H9 (cell line): ENCODE measurements at regions not wholly inside any gene's neighbourhood (a gene's known extent, or its start where the extent isn't known, plus 50 kb on each side); places are given as distances from the start of the nearest gene placed in this dataset.

Source experiments
- DNase-seq: peaks from one replicate; pipeline ENCODE4 v3.0.0-alpha.2; 2017
- H2AFZ ChIP-seq: one replicate; pipeline ENCODE4 v1.6.1; 2013; ENCODE audit warnings: mild to moderate bottlenecking, low read length, control low read depth, moderate library complexity
- H2AK5ac ChIP-seq: 2 replicates; pipeline ENCODE4 v1.6.1; 2013; ENCODE audit warnings: low read length, control low read depth, mixed read lengths; ENCODE audit not compliant: insufficient read length
- H2BK120ac ChIP-seq: one replicate; pipeline ENCODE4 v1.6.1; 2013; ENCODE audit warnings: low read depth, mild to moderate bottlenecking, low read length, control low read depth, inconsistent platforms; ENCODE audit not compliant: poor library complexity, severe bottlenecking
- H2BK12ac ChIP-seq: 2 replicates; pipeline ENCODE4 v1.6.1; 2013; ENCODE audit warnings: low read length, control low read depth, mixed read lengths, low read depth; ENCODE audit not compliant: insufficient read length
- H2BK15ac ChIP-seq: 2 replicates; pipeline ENCODE4 v1.6.1; 2013; ENCODE audit warnings: low read depth, low read length, control low read depth
- H2BK20ac ChIP-seq: one replicate; pipeline ENCODE4 v1.6.1; 2013; ENCODE audit warnings: low read depth, mild to moderate bottlenecking, low read length, control low read depth, inconsistent platforms; ENCODE audit not compliant: poor library complexity, severe bottlenecking
- H2BK5ac ChIP-seq: 2 replicates; pipeline ENCODE4 v1.6.1; 2013; ENCODE audit warnings: low read length, control low read depth, mixed read lengths; ENCODE audit not compliant: insufficient read length
- H3K14ac ChIP-seq: 2 replicates; pipeline ENCODE4 v1.6.1; 2013; ENCODE audit warnings: low read length, control low read depth; ENCODE audit not compliant: insufficient read depth
- H3K18ac ChIP-seq: 2 replicates; pipeline ENCODE4 v1.6.1; 2013; ENCODE audit warnings: low read depth, mild to moderate bottlenecking, mixed read lengths, low read length, control low read depth; ENCODE audit not compliant: insufficient read length
- H3K23ac ChIP-seq: 2 replicates; pipeline ENCODE4 v1.6.1; 2013; ENCODE audit warnings: low read length, control low read depth, mixed read lengths, low read depth; ENCODE audit not compliant: insufficient read length
- H3K23me2 ChIP-seq: 2 replicates; pipeline ENCODE4 v1.6.1; 2013; ENCODE audit warnings: low read depth, mild to moderate bottlenecking, mixed read lengths, low read length, control low read depth; ENCODE audit not compliant: insufficient read length, poor library complexity, severe bottlenecking
- H3K27ac ChIP-seq: 2 replicates; pipeline ENCODE4 v1.5.1; 2013; ENCODE audit warnings: low read length, control low read depth, mixed read lengths, low read depth; ENCODE audit not compliant: insufficient read length
- H3K27me3 ChIP-seq: 2 replicates; pipeline ENCODE4 v1.6.1; 2013; ENCODE audit warnings: low read length, control low read depth, inconsistent platforms; ENCODE audit not compliant: insufficient read depth
- H3K4ac ChIP-seq: 2 replicates; pipeline ENCODE4 v1.6.1; 2013; ENCODE audit warnings: low read depth, mild to moderate bottlenecking, control low read depth, inconsistent platforms, low read length, moderate library complexity
- H3K4me1 ChIP-seq: 2 replicates; pipeline ENCODE4 v1.6.1; 2013; ENCODE audit warnings: low read length, control low read depth, inconsistent platforms; ENCODE audit not compliant: insufficient read depth
- H3K4me2 ChIP-seq: 2 replicates; pipeline ENCODE4 v1.6.1; 2013; ENCODE audit warnings: low read length, control low read depth, mixed read lengths; ENCODE audit not compliant: insufficient read length, insufficient read depth
- H3K56ac ChIP-seq: 2 replicates; pipeline ENCODE4 v1.6.1; 2013; ENCODE audit warnings: low read depth, mild to moderate bottlenecking, mixed read lengths, low read length, control low read depth; ENCODE audit not compliant: insufficient read length
- H3K79me1 ChIP-seq: 2 replicates; pipeline ENCODE4 v1.6.1; 2013; ENCODE audit warnings: low read depth, mild to moderate bottlenecking, moderate library complexity, low read length, control low read depth, inconsistent platforms; ENCODE audit not compliant: insufficient read depth, poor library complexity, severe bottlenecking
- H3K79me2 ChIP-seq: 2 replicates; pipeline ENCODE4 v1.6.1; 2013; ENCODE audit warnings: low read length, control low read depth, inconsistent platforms; ENCODE audit not compliant: insufficient read depth
- H3K9ac ChIP-seq: 2 replicates; pipeline ENCODE4 v1.6.1; 2013; ENCODE audit warnings: low read length, control low read depth, mixed read lengths; ENCODE audit not compliant: insufficient read length; ENCODE audit errors: extremely low read depth
- H3K9me3 ChIP-seq: one replicate; pipeline ENCODE4 v1.6.1; 2013; ENCODE audit warnings: low read depth, low read length, inconsistent platforms; ENCODE audit not compliant: control insufficient read depth
- H3T11ph ChIP-seq: one replicate; pipeline ENCODE4 v1.6.1; 2013; ENCODE audit warnings: mild to moderate bottlenecking, low read length, control low read depth, inconsistent platforms
- H4K20me1 ChIP-seq: one replicate; pipeline ENCODE4 v1.6.1; 2013; ENCODE audit not compliant: control insufficient read depth, insufficient read length, insufficient read depth
- H4K5ac ChIP-seq: 2 replicates; pipeline ENCODE4 v1.6.1; 2013; ENCODE audit warnings: low read depth, mild to moderate bottlenecking, mixed read lengths, low read length, control low read depth; ENCODE audit not compliant: insufficient read length
- H4K8ac ChIP-seq: replicated peaks from 2 replicates; pipeline ENCODE4 v1.6.1; 2013; ENCODE audit warnings: low read length, control low read depth, mixed read lengths, low read depth; ENCODE audit not compliant: insufficient read length
- H4K91ac ChIP-seq: 2 replicates; pipeline ENCODE4 v1.6.1; 2013; ENCODE audit warnings: low read depth, mild to moderate bottlenecking, moderate library complexity, mixed read lengths, low read length, control low read depth; ENCODE audit not compliant: insufficient read length
- H3K27ac Mint-ChIP-seq, 3 experiments: 2 replicates in 2 of 3; 3 replicates in 1 of 3; pipeline ENCODE4 v1.8.0; 2020 to 2021; ENCODE audit warnings: mixed read lengths in 3 of 3, mild to moderate bottlenecking in 1 of 3, moderate library complexity in 1 of 3
- H3K27me3 Mint-ChIP-seq: 2 replicates; pipeline ENCODE4 v1.8.0; 2021; ENCODE audit warnings: low read depth, mild to moderate bottlenecking, moderate library complexity, mixed read lengths
- H3K36me3 Mint-ChIP-seq, 3 experiments: 2 replicates in 2 of 3; 3 replicates in 1 of 3; pipeline ENCODE4 v1.8.0; 2020 to 2021; ENCODE audit warnings: low read depth in 3 of 3, mixed read lengths in 3 of 3; ENCODE audit not compliant: insufficient read depth in 1 of 3
- H3K4me1 Mint-ChIP-seq, 2 experiments: 2 replicates each; pipeline ENCODE4 v1.8.0; 2020; ENCODE audit warnings: mixed read lengths in 2 of 2
- H3K4me3 Mint-ChIP-seq, 2 experiments: 2 replicates in 1 of 2; 3 replicates in 1 of 2; pipeline ENCODE4 v1.8.0; 2020 to 2021; ENCODE audit warnings: mild to moderate bottlenecking in 2 of 2, mixed read lengths in 2 of 2, moderate library complexity in 1 of 2
- H3K9me3 Mint-ChIP-seq, 2 experiments: 2 replicates in 1 of 2; 3 replicates in 1 of 2; pipeline ENCODE4 v1.8.0; 2020; ENCODE audit warnings: mild to moderate bottlenecking in 2 of 2, mixed read lengths in 2 of 2, moderate library complexity in 1 of 2
- WGBS: extraction: QIAGEN DNeasy Blood & Tissue Kit; methylation state at CpG from one replicate; pipeline ENCODE4 v1.1.7; 2013; ENCODE audit warnings: missing lambda C conversion rate, low lambda C conversion rate, mixed read lengths; ENCODE audit not compliant: insufficient read length; ENCODE audit errors: extremely low coverage; 5-methylcytosine and 5-hydroxymethylcytosine counted together
- TF ChIP-seq, protein P1 (sequence below): fragments of 200-600 bp; sonication (generic); conservative IDR thresholded peaks from 3 replicates; pipeline ENCODE4 v1.8.0; 2021; ENCODE audit warnings: antibody characterized with exemption, mild to moderate bottlenecking

DNA sequence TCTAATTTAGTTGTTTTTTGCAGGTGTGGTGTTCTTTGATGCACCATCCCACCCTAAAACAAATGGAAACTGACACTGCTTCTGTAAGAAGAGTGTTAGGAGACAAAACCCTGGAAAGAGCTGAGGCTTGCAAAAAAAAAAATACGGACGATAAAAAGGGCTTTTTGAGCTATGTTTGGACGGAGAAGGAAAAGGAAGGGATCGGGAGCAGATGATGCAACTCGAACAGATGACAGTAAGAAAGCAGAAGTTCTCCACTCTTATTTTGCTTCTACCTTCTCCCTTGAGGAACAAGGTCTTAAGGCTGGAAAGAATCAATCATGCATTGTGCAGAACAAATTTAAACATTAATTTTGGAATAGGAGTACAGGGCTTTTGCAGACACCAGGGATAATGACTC lies 136.7 kb downstream of the MAF start:
- H3K79me1 ChIP-seq: no peaks in the 10 kb centered on the region
- H4K5ac ChIP-seq: no peak overlapping the region

More for the DNA sequence above, 136.7 kb downstream of the MAF start:
- Mint-ChIP-seq H3K27ac (no peak overlapping the region), H3K4me3 (no peak overlapping the region), H3K36me3 (no peaks in the 10 kb centered on the region), H3K4me1 (peaks cover 0 to 4% of the 10 kb centered on the region in 2 experiments; a peak in 1 of 4 replicates), H3K9me3 (no peaks in the 10 kb centered on the region), H3K27me3 (no peaks in the 10 kb centered on the region; the same call in 1 of the 2 replicates)
- H3K14ac ChIP-seq: no peak overlapping the region
- no peaks in the 10 kb centered on the region for H3K27me3 ChIP-seq
- no peak overlapping the region for H2BK120ac ChIP-seq
- H3K4me1 ChIP-seq: no peaks in the 10 kb centered on the region
- no peak overlapping the region for H3K4me2 ChIP-seq
- no peak for DNase-seq
- H3K9ac ChIP-seq: no peak overlapping the region
- H4K8ac ChIP-seq: no peak overlapping the region
- no peak overlapping the region for H2BK15ac ChIP-seq
- H4K20me1 ChIP-seq: no peaks in the 10 kb centered on the region
- H2AFZ ChIP-seq: no peak overlapping the region
- no CpG with 5 or more reads among the region's 5 CpGs for WGBS
- no peak overlapping the region for H2BK5ac ChIP-seq
- TF ChIP-seq, protein P1, sequence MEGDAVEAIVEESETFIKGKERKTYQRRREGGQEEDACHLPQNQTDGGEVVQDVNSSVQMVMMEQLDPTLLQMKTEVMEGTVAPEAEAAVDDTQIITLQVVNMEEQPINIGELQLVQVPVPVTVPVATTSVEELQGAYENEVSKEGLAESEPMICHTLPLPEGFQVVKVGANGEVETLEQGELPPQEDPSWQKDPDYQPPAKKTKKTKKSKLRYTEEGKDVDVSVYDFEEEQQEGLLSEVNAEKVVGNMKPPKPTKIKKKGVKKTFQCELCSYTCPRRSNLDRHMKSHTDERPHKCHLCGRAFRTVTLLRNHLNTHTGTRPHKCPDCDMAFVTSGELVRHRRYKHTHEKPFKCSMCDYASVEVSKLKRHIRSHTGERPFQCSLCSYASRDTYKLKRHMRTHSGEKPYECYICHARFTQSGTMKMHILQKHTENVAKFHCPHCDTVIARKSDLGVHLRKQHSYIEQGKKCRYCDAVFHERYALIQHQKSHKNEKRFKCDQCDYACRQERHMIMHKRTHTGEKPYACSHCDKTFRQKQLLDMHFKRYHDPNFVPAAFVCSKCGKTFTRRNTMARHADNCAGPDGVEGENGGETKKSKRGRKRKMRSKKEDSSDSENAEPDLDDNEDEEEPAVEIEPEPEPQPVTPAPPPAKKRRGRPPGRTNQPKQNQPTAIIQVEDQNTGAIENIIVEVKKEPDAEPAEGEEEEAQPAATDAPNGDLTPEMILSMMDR: no peak
- no peak overlapping the region for H2AK5ac ChIP-seq
- H3K79me2 ChIP-seq: no peaks in the 10 kb centered on the region
- H3K56ac ChIP-seq: no peak overlapping the region
- H3T11ph ChIP-seq: no peak overlapping the region
- no peak overlapping the region for H3K23ac ChIP-seq
- no peaks in the 10 kb centered on the region for H3K23me2 ChIP-seq
- H3K4ac ChIP-seq: no peak overlapping the region
- H3K9me3 ChIP-seq: no peaks in the 10 kb centered on the region
- no peak overlapping the region for H3K27ac ChIP-seq
- H4K91ac ChIP-seq: no peak overlapping the region
- H2BK20ac ChIP-seq: no peak overlapping the region
- no peak overlapping the region for H2BK12ac ChIP-seq
- no peak overlapping the region for H3K18ac ChIP-seq
